ENCODE measurements at regions not wholly inside any gene's neighbourhood (a gene's known extent, or its start where the extent isn't known, plus 50 kb on each side); places are given as distances from the start of the nearest gene placed in this dataset.

DNA sequence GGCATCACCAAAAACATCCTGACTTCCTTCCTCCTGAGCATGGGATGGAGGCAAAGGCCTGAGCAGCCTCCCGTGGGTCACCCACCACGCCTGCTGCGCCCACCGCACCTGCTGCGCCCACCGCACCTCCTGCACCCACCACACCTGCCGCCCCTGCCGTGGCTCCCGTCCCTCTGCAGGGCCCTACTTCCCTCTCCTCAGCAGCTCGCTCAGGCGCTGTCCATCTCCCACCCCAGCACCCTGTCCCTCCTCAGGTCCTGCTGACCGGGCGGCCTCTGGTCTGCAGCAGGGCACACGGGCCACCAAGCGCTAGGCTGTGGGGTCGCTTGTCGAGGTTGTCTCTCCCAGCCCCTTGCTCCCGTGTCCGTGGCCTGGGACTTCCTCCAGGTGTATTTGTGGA lies 72.7 kb upstream of the SLCO4A1 start:
- TF ChIP-seq, protein P1, sequence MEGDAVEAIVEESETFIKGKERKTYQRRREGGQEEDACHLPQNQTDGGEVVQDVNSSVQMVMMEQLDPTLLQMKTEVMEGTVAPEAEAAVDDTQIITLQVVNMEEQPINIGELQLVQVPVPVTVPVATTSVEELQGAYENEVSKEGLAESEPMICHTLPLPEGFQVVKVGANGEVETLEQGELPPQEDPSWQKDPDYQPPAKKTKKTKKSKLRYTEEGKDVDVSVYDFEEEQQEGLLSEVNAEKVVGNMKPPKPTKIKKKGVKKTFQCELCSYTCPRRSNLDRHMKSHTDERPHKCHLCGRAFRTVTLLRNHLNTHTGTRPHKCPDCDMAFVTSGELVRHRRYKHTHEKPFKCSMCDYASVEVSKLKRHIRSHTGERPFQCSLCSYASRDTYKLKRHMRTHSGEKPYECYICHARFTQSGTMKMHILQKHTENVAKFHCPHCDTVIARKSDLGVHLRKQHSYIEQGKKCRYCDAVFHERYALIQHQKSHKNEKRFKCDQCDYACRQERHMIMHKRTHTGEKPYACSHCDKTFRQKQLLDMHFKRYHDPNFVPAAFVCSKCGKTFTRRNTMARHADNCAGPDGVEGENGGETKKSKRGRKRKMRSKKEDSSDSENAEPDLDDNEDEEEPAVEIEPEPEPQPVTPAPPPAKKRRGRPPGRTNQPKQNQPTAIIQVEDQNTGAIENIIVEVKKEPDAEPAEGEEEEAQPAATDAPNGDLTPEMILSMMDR (IDR thresholded peaks at IDR 0.05 in 2 of 3, conservative IDR thresholded peaks at IDR 0.05 in 1 of 3; ENCODE audit: control insufficient read depth in 2 of 3, extremely low read depth in 1 of 3, insufficient read depth in 1 of 3, low read depth in 3 of 3, low read length in 3 of 3) = no peak
- TF ChIP-seq NFYA (IDR thresholded peaks at IDR 0.05; ENCODE audit: borderline replicate concordance, low read depth, low read length) (no peak), TARDBP (IDR thresholded peaks at IDR 0.05; ENCODE audit: borderline replicate concordance) (no peak)

Measured in GM12878 (cell line).